ENCODE measurements at regions not wholly inside any gene's neighbourhood (a gene's known extent, or its start where the extent isn't known, plus 50 kb on each side); places are given as distances from the start of the nearest gene placed in this dataset.

- Histone ChIP-seq H3K4ac (ENCODE audit: low read depth, low read length) (no peak overlapping the region), H3K27ac (ENCODE audit: low read depth, low read length) (no peak overlapping the region), H3K27me3 (ENCODE audit: insufficient read depth, low read length, poor library complexity) (no peaks in the 10 kb centered on the region), H3K9ac (ENCODE audit: low read length) (no peak overlapping the region), H3K4me1 (ENCODE audit: control insufficient read depth, low read depth, low read length) (no peaks in the 10 kb centered on the region), H3K18ac (ENCODE audit: low read length) (no peak overlapping the region), H3K56ac (ENCODE audit: low read length) (no peak overlapping the region), H2BK5ac (ENCODE audit: low read length) (no peak overlapping the region), H3K4me3 (ENCODE audit: low read length) (no peak overlapping the region), H2BK120ac (ENCODE audit: low read depth, low read length) (no peak overlapping the region), H4K5ac (ENCODE audit: low read length) (no peak overlapping the region), H3K79me1 (ENCODE audit: low read length) (no peaks in the 10 kb centered on the region), H4K8ac (ENCODE audit: low read depth, low read length) (no peak overlapping the region), H2BK15ac (replicated peaks; ENCODE audit: low read depth) (no peak overlapping the region), H2AK5ac (ENCODE audit: low read length) (no peak overlapping the region), H3K23ac (ENCODE audit: low read length) (no peak overlapping the region), H3K36me3 (ENCODE audit: control insufficient read depth, insufficient read depth, low read length) (no peaks in the 10 kb centered on the region), H3K4me2 (ENCODE audit: low read length) (no peak overlapping the region), H3K79me2 (ENCODE audit: control insufficient read depth, insufficient read depth, low read length) (no peaks in the 10 kb centered on the region)
- DNase-seq, result no peak
- WGBS (ENCODE audit: extremely low coverage, insufficient coverage, low lambda C conversion rate), result no CpG with 5 or more reads among the region's 6 CpGs
These were observed 50.8 kb upstream of the CACNA2D3 start for GRCh38 chr3:54071601-54072000.

- Histone ChIP-seq H3K4ac (ENCODE audit: low read depth, low read length) (no peak overlapping the region), H3K23ac (ENCODE audit: low read length) (no peak overlapping the region), H3K79me1 (ENCODE audit: low read length) (no peaks in the 10 kb centered on the region), H3K4me2 (ENCODE audit: low read length) (no peak overlapping the region), H3K56ac (ENCODE audit: low read length) (no peak overlapping the region), H3K79me2 (ENCODE audit: control insufficient read depth, insufficient read depth, low read length) (no peaks in the 10 kb centered on the region), H3K9ac (ENCODE audit: low read length) (no peak overlapping the region), H4K8ac (ENCODE audit: low read depth, low read length) (no peak overlapping the region), H3K4me3 (ENCODE audit: low read length) (no peak overlapping the region), H3K27ac (ENCODE audit: low read depth, low read length) (no peak overlapping the region), H3K36me3 (ENCODE audit: control insufficient read depth, insufficient read depth, low read length) (no peaks in the 10 kb centered on the region), H2AK5ac (ENCODE audit: low read length) (no peak overlapping the region), H3K18ac (ENCODE audit: low read length) (no peak overlapping the region), H3K4me1 (ENCODE audit: control insufficient read depth, low read depth, low read length) (no peaks in the 10 kb centered on the region), H2BK5ac (ENCODE audit: low read length) (no peak overlapping the region), H4K5ac (ENCODE audit: low read length) (no peak overlapping the region), H3K27me3 (ENCODE audit: insufficient read depth, low read length, poor library complexity) (no peaks in the 10 kb centered on the region), H2BK15ac (replicated peaks; ENCODE audit: low read depth) (no peak overlapping the region), H2BK120ac (ENCODE audit: low read depth, low read length) (no peak overlapping the region)
- no peak for DNase-seq
- no CpG with 5 or more reads among the region's 2 CpGs for WGBS (ENCODE audit: extremely low coverage, insufficient coverage, low lambda C conversion rate)
These were observed 52.4 kb upstream of the CACNA2D3 start for GRCh38 chr3:54069961-54070360.

GRCh38 chr3:54067055-54067698 is 55.2 kb upstream of the CACNA2D3 start:
- no peak overlapping the region for H2BK15ac ChIP-seq (replicated peaks; ENCODE audit: low read depth)
- H3K4me3 ChIP-seq (ENCODE audit: low read length), result no peak overlapping the region
- H2AK5ac ChIP-seq (ENCODE audit: low read length), result no peak overlapping the region
- H3K56ac ChIP-seq (ENCODE audit: low read length), result no peak overlapping the region
- H3K4me1 ChIP-seq (ENCODE audit: control insufficient read depth, low read depth, low read length), result no peaks in the 10 kb centered on the region
- H2BK5ac ChIP-seq (ENCODE audit: low read length), result no peak overlapping the region
- no peak overlapping the region for H2BK120ac ChIP-seq (ENCODE audit: low read depth, low read length)
- WGBS (ENCODE audit: extremely low coverage, insufficient coverage, low lambda C conversion rate), result no CpG with 5 or more reads among the region's 8 CpGs
- H3K9ac ChIP-seq (ENCODE audit: low read length), result no peak overlapping the region
- H3K4me2 ChIP-seq (ENCODE audit: low read length), result no peak overlapping the region
- no peak overlapping the region for H4K5ac ChIP-seq (ENCODE audit: low read length)
- no peak overlapping the region for H3K18ac ChIP-seq (ENCODE audit: low read length)
- no peaks in the 10 kb centered on the region for H3K36me3 ChIP-seq (ENCODE audit: control insufficient read depth, insufficient read depth, low read length)
- no peak overlapping the region for H3K4ac ChIP-seq (ENCODE audit: low read depth, low read length)
- no peaks in the 10 kb centered on the region for H3K27me3 ChIP-seq (ENCODE audit: insufficient read depth, low read length, poor library complexity)
- DNase-seq, result no peak
- no peak overlapping the region for H3K27ac ChIP-seq (ENCODE audit: low read depth, low read length)
- H3K79me2 ChIP-seq (ENCODE audit: control insufficient read depth, insufficient read depth, low read length), result no peaks in the 10 kb centered on the region
- no peaks in the 10 kb centered on the region for H3K79me1 ChIP-seq (ENCODE audit: low read length)
- no peak overlapping the region for H4K8ac ChIP-seq (ENCODE audit: low read depth, low read length)
- H3K23ac ChIP-seq (ENCODE audit: low read length), result no peak overlapping the region

GRCh38 chr3:54066253-54066652 is 56.1 kb upstream of the CACNA2D3 start:
- H3K23ac ChIP-seq (ENCODE audit: low read length), result no peak overlapping the region
- no peak overlapping the region for H3K4me2 ChIP-seq (ENCODE audit: low read length)
- no peak overlapping the region for H2BK120ac ChIP-seq (ENCODE audit: low read depth, low read length)
- no peak overlapping the region for H4K8ac ChIP-seq (ENCODE audit: low read depth, low read length)
- no peak overlapping the region for H3K27ac ChIP-seq (ENCODE audit: low read depth, low read length)
- no peak overlapping the region for H4K5ac ChIP-seq (ENCODE audit: low read length)
- DNase-seq, result no peak
- H3K9ac ChIP-seq (ENCODE audit: low read length), result no peak overlapping the region
- H3K4me3 ChIP-seq (ENCODE audit: low read length), result no peak overlapping the region
- H3K36me3 ChIP-seq (ENCODE audit: control insufficient read depth, insufficient read depth, low read length), result no peaks in the 10 kb centered on the region
- no peak overlapping the region for H3K56ac ChIP-seq (ENCODE audit: low read length)
- no peak overlapping the region for H2BK5ac ChIP-seq (ENCODE audit: low read length)
- no peaks in the 10 kb centered on the region for H3K4me1 ChIP-seq (ENCODE audit: control insufficient read depth, low read depth, low read length)
- no peaks in the 10 kb centered on the region for H3K27me3 ChIP-seq (ENCODE audit: insufficient read depth, low read length, poor library complexity)
- H3K79me2 ChIP-seq (ENCODE audit: control insufficient read depth, insufficient read depth, low read length), result no peaks in the 10 kb centered on the region
- H3K4ac ChIP-seq (ENCODE audit: low read depth, low read length), result no peak overlapping the region
- H2BK15ac ChIP-seq (replicated peaks; ENCODE audit: low read depth), result no peak overlapping the region
- no peak overlapping the region for H2AK5ac ChIP-seq (ENCODE audit: low read length)
- no peak overlapping the region for H3K18ac ChIP-seq (ENCODE audit: low read length)
- no peaks in the 10 kb centered on the region for H3K79me1 ChIP-seq (ENCODE audit: low read length)
- no CpG with 5 or more reads among the region's 3 CpGs for WGBS (ENCODE audit: extremely low coverage, insufficient coverage, low lambda C conversion rate)

- Histone ChIP-seq H4K5ac (ENCODE audit: low read length) (no peak overlapping the region), H3K23ac (ENCODE audit: low read length) (no peak overlapping the region), H4K8ac (ENCODE audit: low read depth, low read length) (no peak overlapping the region), H3K36me3 (ENCODE audit: control insufficient read depth, insufficient read depth, low read length) (no peaks in the 10 kb centered on the region), H3K27ac (ENCODE audit: low read depth, low read length) (no peak overlapping the region), H3K4me1 (ENCODE audit: control insufficient read depth, low read depth, low read length) (no peaks in the 10 kb centered on the region), H3K18ac (ENCODE audit: low read length) (no peak overlapping the region), H3K4me3 (ENCODE audit: low read length) (no peak overlapping the region), H2BK15ac (replicated peaks; ENCODE audit: low read depth) (no peak overlapping the region), H3K4ac (ENCODE audit: low read depth, low read length) (no peak overlapping the region), H3K79me1 (ENCODE audit: low read length) (no peaks in the 10 kb centered on the region), H3K4me2 (ENCODE audit: low read length) (no peak overlapping the region), H2AK5ac (ENCODE audit: low read length) (no peak overlapping the region), H3K79me2 (ENCODE audit: control insufficient read depth, insufficient read depth, low read length) (no peaks in the 10 kb centered on the region), H3K56ac (ENCODE audit: low read length) (no peak overlapping the region), H2BK5ac (ENCODE audit: low read length) (no peak overlapping the region), H3K9ac (ENCODE audit: low read length) (no peak overlapping the region), H2BK120ac (ENCODE audit: low read depth, low read length) (no peak overlapping the region), H3K27me3 (ENCODE audit: insufficient read depth, low read length, poor library complexity) (no peaks in the 10 kb centered on the region)
- DNase-seq, result no peak
- no CpG with 5 or more reads among the region's 4 CpGs for WGBS (ENCODE audit: extremely low coverage, insufficient coverage, low lambda C conversion rate)
These were observed 56.8 kb upstream of the CACNA2D3 start for GRCh38 chr3:54065586-54065985.

GRCh38 chr3:54065140-54065539 is 57.2 kb upstream of the CACNA2D3 start:
- H2BK5ac ChIP-seq (ENCODE audit: low read length), result no peak overlapping the region
- DNase-seq, result no peak
- no peak overlapping the region for H3K4me2 ChIP-seq (ENCODE audit: low read length)
- H3K4me1 ChIP-seq (ENCODE audit: control insufficient read depth, low read depth, low read length), result no peaks in the 10 kb centered on the region
- no peaks in the 10 kb centered on the region for H3K79me2 ChIP-seq (ENCODE audit: control insufficient read depth, insufficient read depth, low read length)
- no peak overlapping the region for H3K4me3 ChIP-seq (ENCODE audit: low read length)
- H4K5ac ChIP-seq (ENCODE audit: low read length), result no peak overlapping the region
- WGBS (ENCODE audit: extremely low coverage, insufficient coverage, low lambda C conversion rate), result no CpG with 5 or more reads among the region's 4 CpGs
- no peak overlapping the region for H3K4ac ChIP-seq (ENCODE audit: low read depth, low read length)
- H3K56ac ChIP-seq (ENCODE audit: low read length), result no peak overlapping the region
- H3K79me1 ChIP-seq (ENCODE audit: low read length), result no peaks in the 10 kb centered on the region
- no peaks in the 10 kb centered on the region for H3K36me3 ChIP-seq (ENCODE audit: control insufficient read depth, insufficient read depth, low read length)
- H3K18ac ChIP-seq (ENCODE audit: low read length), result no peak overlapping the region
- H3K9ac ChIP-seq (ENCODE audit: low read length), result no peak overlapping the region
- no peak overlapping the region for H3K27ac ChIP-seq (ENCODE audit: low read depth, low read length)
- no peak overlapping the region for H4K8ac ChIP-seq (ENCODE audit: low read depth, low read length)
- H3K23ac ChIP-seq (ENCODE audit: low read length), result no peak overlapping the region
- H2BK15ac ChIP-seq (replicated peaks; ENCODE audit: low read depth), result no peak overlapping the region
- H3K27me3 ChIP-seq (ENCODE audit: insufficient read depth, low read length, poor library complexity), result no peaks in the 10 kb centered on the region
- no peak overlapping the region for H2AK5ac ChIP-seq (ENCODE audit: low read length)
- H2BK120ac ChIP-seq (ENCODE audit: low read depth, low read length), result no peak overlapping the region

Data from mesendoderm (in vitro differentiated cells).